Natural killer cell (primary cell): ENCODE measurements at regions not wholly inside any gene's neighbourhood (a gene's known extent, or its start where the extent isn't known, plus 50 kb on each side); places are given as distances from the start of the nearest gene placed in this dataset.

ENCODE experiments used
- ATAC-seq, 3 donors: fragments of 150-1000 bp in 2 of 3; fragments of 200-7000 bp in 1 of 3; cut with Tn5 transposase; 1 replicate in 1 of 3; 2 replicates in 2 of 3; pipeline ENCODE4 v1.10.0; 2021; ENCODE audit warnings: mild to moderate bottlenecking in 2 of 3, moderate library complexity in 2 of 3
- DNase-seq, 2 donors: peaks; one replicate each; pipeline versions ENCODE4 v3.0.0 to v3.0.0-alpha.2; 2013 to 2021; ENCODE audit warnings: mixed read lengths in 1 of 2
- H3K27ac ChIP-seq: one replicate; pipeline ENCODE4 v1.5.1; 2013; ENCODE audit warnings: mild to moderate bottlenecking, low read length
- H3K27me3 ChIP-seq: one replicate; pipeline ENCODE4 v1.6.1; 2013; ENCODE audit warnings: low read length; ENCODE audit not compliant: control insufficient read depth, insufficient read depth
- H3K36me3 ChIP-seq: one replicate; pipeline ENCODE4 v1.6.1; 2013; ENCODE audit warnings: low read length; ENCODE audit not compliant: control insufficient read depth, insufficient read depth
- H3K4me1 ChIP-seq: one replicate; pipeline ENCODE4 v1.6.1; 2013; ENCODE audit warnings: low read length; ENCODE audit not compliant: control insufficient read depth, insufficient read depth
- H3K4me3 ChIP-seq: one replicate; pipeline ENCODE4 v1.5.1; 2013; ENCODE audit warnings: low read length
- H3K9me3 ChIP-seq: one replicate; pipeline ENCODE4 v1.6.1; 2013; ENCODE audit warnings: low read length; ENCODE audit not compliant: control insufficient read depth, insufficient read depth
- H3K27ac Mint-ChIP-seq, 2 donors: one replicate each; pipeline ENCODE4 v1.8.0; 2022; ENCODE audit warnings: mild to moderate bottlenecking in 2 of 2, mixed read lengths in 2 of 2, moderate library complexity in 1 of 2
- H3K27me3 Mint-ChIP-seq, 2 donors: one replicate each; pipeline ENCODE4 v1.8.0; 2022; ENCODE audit warnings: low read depth in 2 of 2, mixed read lengths in 2 of 2
- H3K36me3 Mint-ChIP-seq: one replicate; pipeline ENCODE4 v1.8.0; 2022; ENCODE audit warnings: mixed read lengths
- H3K4me1 Mint-ChIP-seq, 2 donors: one replicate each; pipeline ENCODE4 v1.8.0; 2022; ENCODE audit warnings: mixed read lengths in 2 of 2
- H3K4me3 Mint-ChIP-seq: one replicate; pipeline ENCODE4 v1.8.0; 2022; ENCODE audit warnings: mild to moderate bottlenecking, moderate library complexity, mixed read lengths
- H3K9me3 Mint-ChIP-seq, 2 donors: one replicate each; pipeline ENCODE4 v1.8.0; 2022; ENCODE audit warnings: mixed read lengths in 2 of 2
- WGBS: methylation state at CpG from one replicate; pipeline ENCODE4 v1.1.7; 2013; ENCODE audit warnings: missing lambda C conversion rate; ENCODE audit not compliant: insufficient coverage; 5-methylcytosine and 5-hydroxymethylcytosine counted together
- intact Hi-C: fragments of 100-400 bp; cut with micrococcal nuclease; formaldehyde crosslinking; loops from one replicate; pipeline ENCODE4 v1.14.2; 2022
- TF ChIP-seq, protein P1 (sequence below): fragments of 200-600 bp; IDR thresholded peaks from one replicate; pipeline ENCODE4 v1.8.0; 2022; ENCODE audit warnings: antibody characterized with exemption

DNA sequence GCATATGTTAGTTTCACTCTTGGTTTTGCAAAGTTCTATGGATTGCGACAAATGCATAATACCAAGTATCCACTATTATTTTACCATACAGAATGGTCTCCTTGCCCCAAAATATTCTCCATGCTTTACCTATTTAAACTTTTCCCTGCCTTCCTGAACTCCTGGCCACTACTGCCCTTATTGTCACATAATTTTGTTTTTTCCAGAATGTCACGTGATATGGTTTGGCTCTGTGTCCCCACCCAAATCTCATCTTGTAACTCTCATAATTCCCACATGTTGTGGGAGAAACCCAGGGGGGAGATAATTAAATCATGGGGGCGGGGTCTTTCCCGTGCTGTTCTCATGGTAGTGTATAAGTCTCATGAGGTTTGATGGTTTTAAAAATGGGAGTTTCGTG, 760.0 kb downstream of the METTL4 start:
- TF ChIP-seq, protein P1, sequence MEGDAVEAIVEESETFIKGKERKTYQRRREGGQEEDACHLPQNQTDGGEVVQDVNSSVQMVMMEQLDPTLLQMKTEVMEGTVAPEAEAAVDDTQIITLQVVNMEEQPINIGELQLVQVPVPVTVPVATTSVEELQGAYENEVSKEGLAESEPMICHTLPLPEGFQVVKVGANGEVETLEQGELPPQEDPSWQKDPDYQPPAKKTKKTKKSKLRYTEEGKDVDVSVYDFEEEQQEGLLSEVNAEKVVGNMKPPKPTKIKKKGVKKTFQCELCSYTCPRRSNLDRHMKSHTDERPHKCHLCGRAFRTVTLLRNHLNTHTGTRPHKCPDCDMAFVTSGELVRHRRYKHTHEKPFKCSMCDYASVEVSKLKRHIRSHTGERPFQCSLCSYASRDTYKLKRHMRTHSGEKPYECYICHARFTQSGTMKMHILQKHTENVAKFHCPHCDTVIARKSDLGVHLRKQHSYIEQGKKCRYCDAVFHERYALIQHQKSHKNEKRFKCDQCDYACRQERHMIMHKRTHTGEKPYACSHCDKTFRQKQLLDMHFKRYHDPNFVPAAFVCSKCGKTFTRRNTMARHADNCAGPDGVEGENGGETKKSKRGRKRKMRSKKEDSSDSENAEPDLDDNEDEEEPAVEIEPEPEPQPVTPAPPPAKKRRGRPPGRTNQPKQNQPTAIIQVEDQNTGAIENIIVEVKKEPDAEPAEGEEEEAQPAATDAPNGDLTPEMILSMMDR = no peak
- H3K27ac Mint-ChIP-seq = no peak overlapping the region
- ATAC-seq (no peak), DNase-seq (no peak)
- Histone ChIP-seq H3K4me1 (no peaks in the 10 kb centered on the region), H3K9me3 (no peaks in the 10 kb centered on the region), H3K27me3 (no peaks in the 10 kb centered on the region), H3K4me3 (no peak overlapping the region), H3K27ac (no peak overlapping the region), H3K36me3 (no peaks in the 10 kb centered on the region)
- H3K9me3 Mint-ChIP-seq = peaks cover 0 to 7% of the 10 kb centered on the region in 2 donors
- intact Hi-C loops = no loop called here
- H3K4me3 Mint-ChIP-seq = no peak overlapping the region
- no peaks in the 10 kb centered on the region for H3K36me3 Mint-ChIP-seq
- no peaks in the 10 kb centered on the region for H3K27me3 Mint-ChIP-seq
- WGBS = 87% methylated on average over 5 of the region's 5 CpGs
- H3K4me1 Mint-ChIP-seq = no peaks in the 10 kb centered on the region

DNA sequence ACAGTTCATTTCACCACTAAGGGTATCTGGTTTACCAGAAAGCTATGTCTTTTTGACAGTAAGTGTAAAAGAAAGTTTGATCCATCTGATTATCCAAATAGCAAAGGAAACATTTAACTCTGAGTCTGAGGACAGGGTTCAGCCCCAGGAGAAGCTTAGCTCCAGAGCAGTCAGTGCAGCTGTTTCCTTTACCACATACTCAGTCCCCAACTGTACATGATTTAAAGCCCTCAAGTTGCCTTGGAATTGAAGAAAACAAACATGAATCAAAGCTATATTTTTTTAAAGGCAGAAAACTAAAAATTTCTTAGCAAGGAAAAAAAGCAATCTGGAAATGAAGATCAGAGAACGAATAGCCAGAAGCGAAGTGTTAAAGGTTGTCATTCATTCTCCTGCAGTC, 746.0 kb downstream of the METTL4 start:
- H3K27ac Mint-ChIP-seq = no peak overlapping the region
- H3K36me3 ChIP-seq = no peaks in the 10 kb centered on the region
- H3K27me3 ChIP-seq = no peaks in the 10 kb centered on the region
- H3K9me3 ChIP-seq = no peaks in the 10 kb centered on the region
- H3K36me3 Mint-ChIP-seq = no peaks in the 10 kb centered on the region
- DNase-seq (no peak), ATAC-seq (no peak)
- H3K27me3 Mint-ChIP-seq = no peaks in the 10 kb centered on the region
- no peak overlapping the region for H3K4me3 Mint-ChIP-seq
- TF ChIP-seq, protein P1 = no peak
- WGBS = 30% methylated on average over 2 of the region's 2 CpGs
- no peaks in the 10 kb centered on the region for H3K4me1 Mint-ChIP-seq
- H3K4me1 ChIP-seq = no peaks in the 10 kb centered on the region
- intact Hi-C loops = no loop called here
- no peak overlapping the region for H3K4me3 ChIP-seq
- H3K27ac ChIP-seq = no peak overlapping the region
- peaks cover 0 to 2% of the 10 kb centered on the region in 2 donors for H3K9me3 Mint-ChIP-seq

DNA sequence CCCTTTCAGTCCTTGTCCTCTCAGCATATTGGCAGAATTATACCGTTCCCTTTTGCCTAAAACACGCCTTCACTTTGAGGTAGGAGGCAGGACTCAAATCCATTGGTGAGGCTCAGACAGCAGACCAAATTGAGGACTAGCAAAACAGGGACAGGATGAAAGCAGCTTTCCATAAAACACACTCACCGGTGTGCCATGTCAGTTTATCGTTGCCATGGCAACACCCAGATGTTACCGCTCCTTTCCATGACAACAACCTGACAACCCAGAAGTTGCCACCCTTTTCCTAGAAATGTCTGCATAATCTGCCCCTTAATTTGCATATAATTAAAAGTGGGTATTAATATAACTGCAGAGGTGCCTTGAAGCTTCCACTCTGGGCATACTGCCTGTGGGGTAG, 730.4 kb downstream of the METTL4 start:
- Histone ChIP-seq H3K27me3 (no peaks in the 10 kb centered on the region), H3K9me3 (no peaks in the 10 kb centered on the region), H3K36me3 (no peaks in the 10 kb centered on the region), H3K4me3 (no peak overlapping the region), H3K27ac (no peak overlapping the region), H3K4me1 (no peaks in the 10 kb centered on the region)
- no peaks in the 10 kb centered on the region for H3K27me3 Mint-ChIP-seq
- intact Hi-C loops = no loop called here
- peaks cover 8 to 9% of the 10 kb centered on the region in 2 donors for H3K9me3 Mint-ChIP-seq
- WGBS = 91% methylated on average over 5 of the region's 5 CpGs
- H3K4me1 Mint-ChIP-seq = no peaks in the 10 kb centered on the region
- DNase-seq = no peak
- TF ChIP-seq, protein P1 = no peak
- ATAC-seq = no peak
- H3K4me3 Mint-ChIP-seq = no peak overlapping the region
- no peaks in the 10 kb centered on the region for H3K36me3 Mint-ChIP-seq
- H3K27ac Mint-ChIP-seq = no peak overlapping the region

DNA sequence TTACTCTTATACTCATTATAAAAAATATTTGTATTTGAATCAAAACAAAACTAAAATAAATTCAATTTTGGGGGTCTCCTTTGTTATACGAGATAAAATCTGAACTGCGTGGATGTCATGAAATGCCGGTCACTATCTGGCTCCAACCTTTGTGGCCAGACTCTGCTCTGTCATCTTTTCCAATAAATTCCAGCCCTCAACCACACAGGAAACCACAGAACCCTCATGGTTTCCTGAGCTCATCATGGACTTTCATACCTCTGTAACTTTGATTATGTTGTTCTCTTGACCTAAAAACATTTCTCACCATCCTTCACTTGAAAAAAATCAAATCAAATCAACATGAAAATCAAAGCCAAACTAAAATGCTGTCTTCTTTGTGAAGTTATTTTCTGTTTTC, 724.7 kb downstream of the METTL4 start:
- WGBS = 17% methylated on average over 3 of the region's 3 CpGs
- H3K27me3 Mint-ChIP-seq = no peaks in the 10 kb centered on the region
- no peaks in the 10 kb centered on the region for H3K27me3 ChIP-seq
- no peaks in the 10 kb centered on the region for H3K36me3 ChIP-seq
- TF ChIP-seq, protein P1 = no peak
- no peak for ATAC-seq
- intact Hi-C loops = no loop called here
- H3K36me3 Mint-ChIP-seq = no peaks in the 10 kb centered on the region
- no peaks in the 10 kb centered on the region for H3K4me1 ChIP-seq
- H3K4me1 Mint-ChIP-seq = peaks cover 5 to 6% of the 10 kb centered on the region in 2 donors
- H3K9me3 ChIP-seq = no peaks in the 10 kb centered on the region
- H3K9me3 Mint-ChIP-seq = peaks cover 4 to 8% of the 10 kb centered on the region in 2 donors
- DNase-seq = no peak
- H3K27ac Mint-ChIP-seq = no peak overlapping the region
- no peak overlapping the region for H3K4me3 Mint-ChIP-seq
- H3K27ac ChIP-seq = no peak overlapping the region
- H3K4me3 ChIP-seq = no peak overlapping the region
